Mesendoderm (in vitro differentiated cells): ENCODE measurements at regions not wholly inside any gene's neighbourhood (a gene's known extent, or its start where the extent isn't known, plus 50 kb on each side); places are given as distances from the start of the nearest gene placed in this dataset.
"Not testable (repeated sequence)": the region's sequence is repeated elsewhere in the genome, so short reads cannot be mapped to it uniquely, and the experiment has no call there.

ENCODE experiments used
- DNase-seq: peaks from one replicate; pipeline ENCODE4 v3.0.0; 2013
- H2AK5ac ChIP-seq: 2 replicates; pipeline ENCODE4 v1.6.1; 2013; ENCODE audit warnings: low read length, inconsistent platforms
- H2BK120ac ChIP-seq: 2 replicates; pipeline ENCODE4 v1.6.1; 2013; ENCODE audit warnings: low read depth, mild to moderate bottlenecking, low read length, moderate library complexity, mixed read lengths
- H2BK15ac ChIP-seq: replicated peaks from 2 replicates; pipeline ENCODE4 v1.6.1; 2013; ENCODE audit warnings: low read depth, mild to moderate bottlenecking, moderate library complexity
- H2BK5ac ChIP-seq: 2 replicates; pipeline ENCODE4 v1.6.1; 2013; ENCODE audit warnings: low read length, inconsistent platforms
- H3K18ac ChIP-seq: 2 replicates; pipeline ENCODE4 v1.6.1; 2013; ENCODE audit warnings: mild to moderate bottlenecking, low read length, mixed read lengths
- H3K23ac ChIP-seq: one replicate; pipeline ENCODE4 v1.6.1; 2013; ENCODE audit warnings: low read length
- H3K27ac ChIP-seq: 2 replicates; pipeline ENCODE4 v1.5.1; 2013; ENCODE audit warnings: low read depth, mild to moderate bottlenecking, inconsistent platforms, low read length, moderate library complexity
- H3K27me3 ChIP-seq: 2 replicates; pipeline ENCODE4 v1.6.1; 2013; ENCODE audit warnings: low read length, control low read depth, mild to moderate bottlenecking, inconsistent platforms; ENCODE audit not compliant: insufficient read depth, poor library complexity
- H3K36me3 ChIP-seq: 2 replicates; pipeline ENCODE4 v1.6.1; 2013; ENCODE audit warnings: low read length, inconsistent platforms; ENCODE audit not compliant: control insufficient read depth, insufficient read depth
- H3K4ac ChIP-seq: one replicate; pipeline ENCODE4 v1.6.1; 2013; ENCODE audit warnings: low read depth, mild to moderate bottlenecking, low read length, moderate library complexity
- H3K4me1 ChIP-seq: 2 replicates; pipeline ENCODE4 v1.6.1; 2013; ENCODE audit warnings: low read depth, low read length, inconsistent platforms; ENCODE audit not compliant: control insufficient read depth
- H3K4me2 ChIP-seq: 2 replicates; pipeline ENCODE4 v1.6.1; 2013; ENCODE audit warnings: low read length
- H3K4me3 ChIP-seq: 2 replicates; pipeline ENCODE4 v1.5.1; 2013; ENCODE audit warnings: mild to moderate bottlenecking, low read length
- H3K56ac ChIP-seq: one replicate; pipeline ENCODE4 v1.6.1; 2013; ENCODE audit warnings: low read length
- H3K79me1 ChIP-seq: 2 replicates; pipeline ENCODE4 v1.6.1; 2013; ENCODE audit warnings: low read length, inconsistent platforms
- H3K79me2 ChIP-seq: 2 replicates; pipeline ENCODE4 v1.6.1; 2013; ENCODE audit warnings: mild to moderate bottlenecking, low read length; ENCODE audit not compliant: control insufficient read depth, insufficient read depth
- H3K9ac ChIP-seq: 2 replicates; pipeline ENCODE4 v1.6.1; 2013; ENCODE audit warnings: low read length, inconsistent platforms
- H4K5ac ChIP-seq: one replicate; pipeline ENCODE4 v1.6.1; 2013; ENCODE audit warnings: low read length
- H4K8ac ChIP-seq: one replicate; pipeline ENCODE4 v1.6.1; 2013; ENCODE audit warnings: low read depth, mild to moderate bottlenecking, control low read depth, low read length, moderate library complexity
- WGBS: extraction: QIAGEN DNeasy Blood & Tissue Kit; methylation state at CpG from one replicate; pipeline ENCODE4 v1.1.7; 2013; ENCODE audit warnings: low lambda C conversion rate, missing lambda C conversion rate; ENCODE audit not compliant: insufficient coverage; ENCODE audit errors: extremely low coverage; 5-methylcytosine and 5-hydroxymethylcytosine counted together

DNA sequence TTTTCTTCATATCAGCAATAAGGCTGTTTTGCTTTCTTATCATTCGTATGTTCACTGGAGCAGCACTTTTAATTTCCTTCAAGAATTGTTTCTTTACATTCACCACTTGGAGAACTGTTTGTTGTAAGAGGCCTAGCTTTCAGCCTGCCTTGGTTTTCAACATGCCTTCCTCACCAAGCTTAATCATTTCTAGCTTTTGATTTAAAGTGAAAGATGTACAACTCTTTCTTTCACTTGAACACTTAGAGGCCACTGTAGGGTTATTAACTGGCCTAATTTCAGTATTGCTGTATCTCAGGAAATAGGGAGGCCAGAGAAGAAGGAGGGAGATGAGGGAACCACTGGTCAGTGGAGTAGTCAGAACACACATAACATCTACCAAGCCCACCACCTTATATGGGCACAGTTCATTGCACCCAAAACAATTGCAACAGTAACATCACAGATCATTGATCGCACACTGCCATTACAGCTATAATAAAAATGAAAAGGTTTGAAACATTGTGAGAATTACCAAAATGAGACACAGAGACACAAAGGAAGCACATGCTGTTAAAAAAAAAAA is 181.4 kb upstream of the TUBA3C start:
- H3K4me2 ChIP-seq, result no peak overlapping the region
- H3K36me3 ChIP-seq, result no peaks in the 10 kb centered on the region
- H3K9ac ChIP-seq, result no peak overlapping the region
- no CpG with 5 or more reads among the region's 2 CpGs for WGBS
- H3K27ac ChIP-seq, result no peak overlapping the region
- H3K79me1 ChIP-seq, result no peaks in the 10 kb centered on the region
- no peak overlapping the region for H3K4me3 ChIP-seq
- no peak overlapping the region for H2BK5ac ChIP-seq
- H3K27me3 ChIP-seq, result no peaks in the 10 kb centered on the region
- no peak overlapping the region for H3K23ac ChIP-seq
- H4K8ac ChIP-seq, result no peak overlapping the region
- no peak overlapping the region for H2BK15ac ChIP-seq
- no peak overlapping the region for H3K56ac ChIP-seq
- H3K18ac ChIP-seq, result no peak overlapping the region
- H3K79me2 ChIP-seq, result no peaks in the 10 kb centered on the region
- H2AK5ac ChIP-seq, result no peak overlapping the region
- no peak overlapping the region for H2BK120ac ChIP-seq
- DNase-seq, result no peak
- no peaks in the 10 kb centered on the region for H3K4me1 ChIP-seq
- no peak overlapping the region for H3K4ac ChIP-seq
- no peak overlapping the region for H4K5ac ChIP-seq

DNA sequence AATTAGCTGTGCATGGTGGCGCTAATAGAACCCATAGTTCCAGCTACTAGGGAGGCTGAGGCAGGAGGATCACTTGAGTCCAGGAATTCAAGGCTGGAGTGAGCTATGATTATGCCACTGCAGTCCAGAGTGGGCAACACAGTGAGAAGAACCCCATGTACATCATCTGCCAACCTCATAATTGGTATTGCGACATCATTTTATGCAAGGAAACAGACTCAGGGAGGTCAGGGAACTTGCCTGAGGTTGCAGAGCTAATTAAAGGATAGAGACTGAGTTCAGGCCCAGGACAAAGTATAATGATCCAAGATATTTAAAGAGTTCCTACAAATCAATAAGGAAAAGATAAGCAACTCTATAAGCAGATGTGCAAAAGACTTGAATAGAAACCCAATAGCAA is 178.1 kb upstream of the TUBA3C start:
- not testable (repeated sequence) for H3K56ac ChIP-seq, H2BK15ac ChIP-seq, H3K4me2 ChIP-seq, H3K18ac ChIP-seq, H3K9ac ChIP-seq, H4K8ac ChIP-seq, H3K4ac ChIP-seq, H3K79me2 ChIP-seq, H3K4me3 ChIP-seq, H3K27ac ChIP-seq, H3K79me1 ChIP-seq, H2BK120ac ChIP-seq, H2BK5ac ChIP-seq, H2AK5ac ChIP-seq, H3K36me3 ChIP-seq, DNase-seq, H4K5ac ChIP-seq, H3K4me1 ChIP-seq, H3K23ac ChIP-seq, H3K27me3 ChIP-seq
- no CpG with 5 or more reads among the region's 2 CpGs for WGBS

DNA sequence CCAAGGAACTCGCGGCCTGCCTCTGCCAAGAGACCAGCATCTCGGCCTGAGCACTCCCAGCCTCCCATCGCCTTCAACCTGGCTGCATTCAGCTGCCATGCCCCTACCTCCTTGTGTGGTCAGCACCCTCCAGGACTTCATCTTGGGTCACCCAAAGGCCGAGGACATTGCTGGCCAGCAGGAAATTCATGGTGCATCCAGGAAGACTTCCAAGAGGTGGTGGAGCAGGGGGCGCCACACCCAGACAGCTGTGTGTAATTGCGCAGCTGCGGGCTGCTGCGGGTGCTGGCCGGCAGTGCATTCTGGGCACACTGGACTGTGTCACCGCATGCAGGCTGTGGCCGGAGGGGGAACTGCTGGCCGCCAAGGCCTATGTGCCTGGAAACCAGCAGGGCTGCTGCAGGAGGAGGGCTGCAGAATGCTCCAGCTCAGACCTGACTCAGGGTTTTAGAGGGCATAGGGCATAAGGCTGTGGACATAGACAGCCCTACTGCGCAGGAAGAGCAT is 164.3 kb upstream of the TUBA3C start:
- no peaks in the 10 kb centered on the region for H3K79me2 ChIP-seq
- H2AK5ac ChIP-seq, result no peak overlapping the region
- H4K5ac ChIP-seq, result no peak overlapping the region
- H3K27me3 ChIP-seq, result no peaks in the 10 kb centered on the region
- no peaks in the 10 kb centered on the region for H3K79me1 ChIP-seq
- no peak overlapping the region for H3K56ac ChIP-seq
- no peak overlapping the region for H4K8ac ChIP-seq
- H3K36me3 ChIP-seq, result no peaks in the 10 kb centered on the region
- no peak overlapping the region for H2BK5ac ChIP-seq
- H3K4me1 ChIP-seq, result no peaks in the 10 kb centered on the region
- no peak overlapping the region for H3K4me2 ChIP-seq
- no peak for DNase-seq
- no peak overlapping the region for H2BK120ac ChIP-seq
- no CpG with 5 or more reads among the region's 14 CpGs for WGBS
- H3K4me3 ChIP-seq, result no peak overlapping the region
- H3K9ac ChIP-seq, result no peak overlapping the region
- no peak overlapping the region for H3K4ac ChIP-seq
- H3K18ac ChIP-seq, result no peak overlapping the region
- H3K23ac ChIP-seq, result no peak overlapping the region
- H2BK15ac ChIP-seq, result no peak overlapping the region
- no peak overlapping the region for H3K27ac ChIP-seq

DNA sequence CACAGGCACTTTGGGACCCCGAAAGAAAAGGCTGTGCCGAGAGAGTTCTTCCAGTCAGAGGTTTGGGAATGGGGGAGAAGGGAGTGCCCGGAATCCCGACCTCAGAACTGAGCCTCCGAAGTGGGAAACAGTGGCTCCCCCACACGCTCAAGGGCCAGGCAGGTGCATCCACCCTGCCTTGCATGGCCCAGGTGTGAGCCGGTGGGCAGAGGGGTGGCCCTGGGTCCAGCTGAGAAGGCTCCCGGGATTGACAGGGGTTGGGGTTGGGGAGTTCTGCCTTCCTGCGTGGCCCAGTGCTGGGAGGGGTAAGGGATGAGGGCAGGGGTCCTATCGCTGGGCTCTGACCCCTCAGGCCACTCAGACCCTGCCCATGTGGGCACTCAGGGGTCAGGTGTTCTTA is 163.5 kb upstream of the TUBA3C start:
- Histone ChIP-seq H3K18ac (no peak overlapping the region), H3K56ac (no peak overlapping the region), H4K8ac (no peak overlapping the region), H3K79me1 (no peaks in the 10 kb centered on the region), H3K4ac (no peak overlapping the region), H3K27ac (no peak overlapping the region), H2AK5ac (no peak overlapping the region), H4K5ac (no peak overlapping the region), H3K27me3 (no peaks in the 10 kb centered on the region), H3K79me2 (no peaks in the 10 kb centered on the region), H2BK120ac (no peak overlapping the region), H3K9ac (no peak overlapping the region), H3K36me3 (no peaks in the 10 kb centered on the region), H3K4me1 (no peaks in the 10 kb centered on the region), H3K4me2 (no peak overlapping the region), H3K23ac (no peak overlapping the region), H3K4me3 (no peak overlapping the region), H2BK15ac (no peak overlapping the region), H2BK5ac (no peak overlapping the region)
- no CpG with 5 or more reads among the region's 10 CpGs for WGBS
- no peak for DNase-seq

DNA sequence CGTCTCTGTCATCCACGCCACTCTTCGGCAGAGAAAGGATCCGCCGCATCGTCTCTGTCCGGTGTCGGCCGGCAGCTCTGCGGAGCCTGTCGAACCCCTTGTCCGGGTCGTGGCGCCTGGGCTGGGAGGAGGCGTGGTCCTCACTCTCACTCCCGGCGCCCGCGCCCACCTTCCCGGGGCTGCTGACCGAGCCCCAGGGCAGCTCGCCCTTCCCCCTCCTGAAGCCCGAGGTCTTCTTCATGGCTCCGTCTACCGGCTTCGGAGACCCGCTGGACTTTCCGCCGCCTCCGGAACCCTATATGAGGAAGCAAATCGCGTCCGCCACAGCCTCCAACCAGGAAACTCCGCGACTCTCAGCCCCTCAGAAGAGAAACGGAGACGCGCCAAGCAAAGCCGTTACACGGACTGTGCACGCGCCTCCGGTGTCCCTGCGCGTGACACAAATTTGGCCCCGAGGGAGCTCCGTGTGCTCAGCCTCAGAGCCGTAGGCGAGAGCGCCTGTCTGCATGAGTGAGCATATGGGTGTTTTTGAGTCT is 163.0 kb upstream of the TUBA3C start:
- H4K8ac ChIP-seq, H3K4me3 ChIP-seq, H3K56ac ChIP-seq, H3K9ac ChIP-seq, H3K23ac ChIP-seq, H3K4me2 ChIP-seq, H4K5ac ChIP-seq, H3K79me1 ChIP-seq, H2AK5ac ChIP-seq, H3K27me3 ChIP-seq, H3K18ac ChIP-seq, H3K27ac ChIP-seq, H2BK5ac ChIP-seq, DNase-seq, H2BK120ac ChIP-seq, H3K4me1 ChIP-seq, H2BK15ac ChIP-seq, H3K79me2 ChIP-seq, H3K4ac ChIP-seq, H3K36me3 ChIP-seq: not testable (repeated sequence)
- no CpG with 5 or more reads among the region's 50 CpGs for WGBS

DNA sequence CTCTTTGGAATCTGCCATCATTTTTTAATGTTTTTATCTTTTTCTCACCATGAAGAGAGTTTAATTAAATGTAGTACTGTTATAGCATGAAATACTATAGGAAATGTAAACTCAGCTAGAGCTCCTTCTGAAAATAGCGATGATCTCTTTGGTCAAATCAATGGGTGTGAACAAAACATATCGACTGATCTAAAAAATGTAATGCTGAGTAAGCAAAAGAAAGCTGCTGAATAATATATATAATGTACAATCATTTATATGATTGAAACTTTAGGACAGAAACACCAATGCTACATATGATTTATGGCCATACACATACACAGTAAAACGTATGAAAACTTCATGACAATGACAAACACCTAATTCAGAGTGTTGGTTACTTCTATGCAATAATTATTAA is 150.8 kb upstream of the TUBA3C start:
- no CpG with 5 or more reads among the region's 3 CpGs for WGBS

More for the DNA sequence above, 150.8 kb upstream of the TUBA3C start:
- H3K18ac ChIP-seq, result no peak overlapping the region
- no peaks in the 10 kb centered on the region for H3K79me2 ChIP-seq
- no peak overlapping the region for H2BK120ac ChIP-seq
- no peak overlapping the region for H3K4me3 ChIP-seq
- H2BK5ac ChIP-seq, result no peak overlapping the region
- H3K27ac ChIP-seq, result no peak overlapping the region
- no peak for DNase-seq
- H3K4ac ChIP-seq, result no peak overlapping the region
- H3K36me3 ChIP-seq, result no peaks in the 10 kb centered on the region
- no peak overlapping the region for H3K56ac ChIP-seq
- H4K5ac ChIP-seq, result no peak overlapping the region
- no peak overlapping the region for H3K9ac ChIP-seq
- no peaks in the 10 kb centered on the region for H3K79me1 ChIP-seq
- H2AK5ac ChIP-seq, result no peak overlapping the region
- H2BK15ac ChIP-seq, result no peak overlapping the region
- no peaks in the 10 kb centered on the region for H3K4me1 ChIP-seq
- H3K4me2 ChIP-seq, result no peak overlapping the region
- H3K27me3 ChIP-seq, result no peaks in the 10 kb centered on the region
- no peak overlapping the region for H4K8ac ChIP-seq
- no peak overlapping the region for H3K23ac ChIP-seq
